HEK293T (cell line): ENCODE measurements at regions not wholly inside any gene's neighbourhood (a gene's known extent, or its start where the extent isn't known, plus 50 kb on each side); places are given as distances from the start of the nearest gene placed in this dataset.
"Not testable (repeated sequence)": the region's sequence is repeated elsewhere in the genome, so short reads cannot be mapped to it uniquely, and the experiment has no call there.

ENCODE experiments used
- CTCF ChIA-PET: fragments of 350-600 bp; formaldehyde crosslinking; extraction: SDS; loops from one replicate; lab custom pipeline; 2021; ENCODE audit warnings: antibody characterized with exemption, inconsistent platforms; lab: Yijun Ruan, JAX
- POLR2A ChIA-PET: fragments of 350-600 bp; formaldehyde crosslinking; extraction: SDS; loops from one replicate; lab custom pipeline; 2020; ENCODE audit warnings: antibody characterized with exemption, inconsistent platforms; lab: Yijun Ruan, JAX
- DNase-seq: peaks from one replicate; pipeline ENCODE4 v3.0.0; 2012; ENCODE audit warnings: mixed read lengths; ENCODE audit errors: extremely low spot score
- ARNT ChIP-seq: fragments of 450-650 bp; IDR thresholded peaks from 2 replicates; pipeline ENCODE4 v1.6.1; 2017; ENCODE audit warnings: mild to moderate bottlenecking
- BHLHE40 ChIP-seq: fragments of 450-650 bp; IDR thresholded peaks from 2 replicates; pipeline ENCODE4 v1.6.1; 2016; ENCODE audit warnings: mild to moderate bottlenecking, moderate library complexity, borderline replicate concordance
- CTBP1 ChIP-seq: fragments of 450-650 bp; IDR thresholded peaks from 2 replicates; pipeline ENCODE4 v1.6.1; 2016; ENCODE audit warnings: borderline replicate concordance
- ELF4 ChIP-seq: fragments of 450-650 bp; IDR thresholded peaks from 2 replicates; pipeline ENCODE4 v1.6.1; 2017; ENCODE audit warnings: antibody characterized with exemption
- FOXA1 ChIP-seq: fragments of 450-650 bp; IDR thresholded peaks from 2 replicates; pipeline ENCODE4 v1.6.1; 2016; ENCODE audit warnings: mild to moderate bottlenecking
- FOXK2 ChIP-seq: fragments of 450-650 bp; IDR thresholded peaks from 2 replicates; pipeline ENCODE4 v1.6.1; 2016; ENCODE audit warnings: mild to moderate bottlenecking
- FOXM1 ChIP-seq: fragments of 450-650 bp; IDR thresholded peaks from 2 replicates; pipeline ENCODE4 v1.6.1; 2017; ENCODE audit warnings: mild to moderate bottlenecking, borderline replicate concordance
- HDGF ChIP-seq: fragments of 450-650 bp; IDR thresholded peaks from 2 replicates; pipeline ENCODE4 v1.6.1; 2017; ENCODE audit warnings: antibody characterized with exemption, borderline replicate concordance
- L3MBTL2 ChIP-seq: fragments of 450-650 bp; conservative IDR thresholded peaks from 2 replicates; pipeline ENCODE4 v1.6.1; 2016; ENCODE audit warnings: mild to moderate bottlenecking
- LEF1 ChIP-seq: fragments of 450-650 bp; IDR thresholded peaks from 2 replicates; pipeline ENCODE4 v1.6.1; 2017; ENCODE audit warnings: mild to moderate bottlenecking, borderline replicate concordance
- NFRKB ChIP-seq: fragments of 450-650 bp; IDR thresholded peaks from 2 replicates; pipeline ENCODE4 v1.6.1; 2016; ENCODE audit warnings: mild to moderate bottlenecking, moderate library complexity
- SP1 ChIP-seq: fragments of 450-650 bp; IDR thresholded peaks from 2 replicates; pipeline ENCODE4 v1.6.1; 2017
- SUZ12 ChIP-seq: fragments of 450-650 bp; IDR thresholded peaks from 2 replicates; pipeline ENCODE4 v1.6.1; 2016; ENCODE audit warnings: mild to moderate bottlenecking
- TARDBP ChIP-seq: fragments of 450-650 bp; IDR thresholded peaks from 2 replicates; pipeline ENCODE4 v1.6.1; 2016
- ZNF384 ChIP-seq: fragments of 450-650 bp; IDR thresholded peaks from 2 replicates; pipeline ENCODE4 v1.6.1; 2016
- TF ChIP-seq, protein P1 (sequence below): fragments of 450-650 bp; IDR thresholded peaks from 2 replicates; pipeline ENCODE4 v1.6.1; 2016

DNA sequence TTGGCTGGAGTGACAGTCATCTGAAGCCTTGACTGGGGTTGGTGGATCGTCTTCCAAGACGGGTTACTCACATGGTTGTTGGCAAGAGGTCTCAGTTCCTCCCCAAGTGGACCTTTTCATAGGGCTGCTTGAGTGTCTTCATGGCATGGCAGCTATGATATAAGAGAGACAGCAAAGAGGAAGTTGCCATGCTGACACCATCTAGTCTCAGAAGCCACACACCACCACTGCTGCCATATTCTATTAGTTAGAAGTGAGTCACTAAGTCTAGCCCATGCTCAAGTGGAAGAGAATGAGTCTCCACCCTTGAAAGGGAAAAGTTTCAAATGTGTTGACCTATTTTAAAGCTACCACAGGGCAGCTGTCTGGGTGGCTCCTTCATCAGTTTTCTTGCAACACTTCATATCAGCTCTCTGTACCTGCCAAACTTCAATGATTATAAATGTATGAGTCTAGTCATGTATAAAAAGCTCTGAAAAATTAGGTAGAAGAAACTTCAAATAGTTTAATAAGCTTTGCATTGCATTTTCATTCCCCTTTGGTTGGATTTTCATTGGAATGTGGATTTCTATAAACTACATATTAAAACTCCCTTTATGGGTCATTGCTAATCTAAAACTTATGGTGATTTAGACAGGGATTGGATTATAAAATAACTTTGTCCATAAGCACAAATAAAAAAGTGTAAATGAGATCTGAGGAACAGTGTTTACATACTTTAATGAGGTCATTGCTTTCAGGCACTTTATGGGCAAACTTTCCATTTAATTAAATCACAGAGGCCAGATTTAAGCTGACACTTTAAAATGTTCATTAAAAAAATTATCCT, 68.0 kb upstream of the ATXN3L start:
- no peak for TF ChIP-seq L3MBTL2
- TF ChIP-seq LEF1: no peak
- no peak for TF ChIP-seq BHLHE40
- TF ChIP-seq FOXM1: no peak
- no peak for TF ChIP-seq FOXK2
- TF ChIP-seq CTBP1: no peak
- TF ChIP-seq HDGF: no peak
- no peak for TF ChIP-seq TARDBP
- TF ChIP-seq FOXA1: no peak
- TF ChIP-seq ELF4: no peak
- no peak for TF ChIP-seq NFRKB
- DNase-seq: no peak
- POLR2A ChIA-PET: no interaction called here

DNA sequence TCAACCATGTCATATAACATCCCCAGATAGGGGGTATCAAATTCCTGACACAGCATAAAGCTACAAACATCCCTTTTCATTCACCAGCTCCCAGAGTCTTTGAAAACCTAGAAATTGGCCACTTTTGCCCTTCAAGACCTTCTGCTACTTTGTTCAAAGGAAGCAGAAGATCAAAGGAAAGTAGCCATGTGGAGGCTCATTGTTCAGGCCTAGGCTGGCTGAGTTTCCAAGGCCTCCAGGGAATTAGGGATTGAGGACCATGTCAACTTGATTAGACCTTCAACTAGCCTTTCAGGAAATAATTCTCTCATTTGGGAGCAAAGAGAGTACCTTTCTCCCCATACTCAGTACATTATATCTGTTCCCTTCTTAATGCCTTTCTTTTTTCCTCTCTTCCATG, 66.8 kb upstream of the ATXN3L start:
- CTCF ChIA-PET: no interaction called here
- DNase-seq: no peak
- TF ChIP-seq ARNT: no peak
- no peak for TF ChIP-seq NFRKB
- TF ChIP-seq, protein P1, sequence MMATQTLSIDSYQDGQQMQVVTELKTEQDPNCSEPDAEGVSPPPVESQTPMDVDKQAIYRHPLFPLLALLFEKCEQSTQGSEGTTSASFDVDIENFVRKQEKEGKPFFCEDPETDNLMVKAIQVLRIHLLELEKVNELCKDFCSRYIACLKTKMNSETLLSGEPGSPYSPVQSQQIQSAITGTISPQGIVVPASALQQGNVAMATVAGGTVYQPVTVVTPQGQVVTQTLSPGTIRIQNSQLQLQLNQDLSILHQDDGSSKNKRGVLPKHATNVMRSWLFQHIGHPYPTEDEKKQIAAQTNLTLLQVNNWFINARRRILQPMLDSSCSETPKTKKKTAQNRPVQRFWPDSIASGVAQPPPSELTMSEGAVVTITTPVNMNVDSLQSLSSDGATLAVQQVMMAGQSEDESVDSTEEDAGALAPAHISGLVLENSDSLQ: no peak
- no peak for TF ChIP-seq L3MBTL2
- no peak for TF ChIP-seq FOXK2
- TF ChIP-seq ZNF384: no peak
- TF ChIP-seq HDGF: no peak
- no peak for TF ChIP-seq BHLHE40
- POLR2A ChIA-PET: no interaction called here

More for the DNA sequence above, 68.0 kb upstream of the ATXN3L start:
- CTCF ChIA-PET: no interaction called here

DNA sequence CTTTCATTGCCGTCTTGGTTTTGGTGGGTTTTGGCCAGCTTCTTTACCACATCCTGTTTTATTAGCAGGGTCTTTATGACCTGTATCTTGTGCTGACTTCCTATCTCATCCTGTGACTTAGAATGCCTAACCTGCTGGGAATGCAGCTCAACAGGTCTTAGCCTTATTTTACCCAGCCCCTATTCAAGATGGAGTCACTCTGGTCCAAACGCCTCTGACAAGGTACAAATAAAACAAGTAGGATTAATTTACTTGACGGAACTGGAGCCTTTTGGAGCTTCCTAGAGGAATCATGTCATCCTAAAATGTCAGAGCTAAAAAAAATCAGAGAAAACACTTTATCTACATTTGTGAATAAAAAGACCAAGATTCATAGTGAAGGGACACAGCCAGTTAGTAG, 66.2 kb upstream of the ATXN3L start:
- TF ChIP-seq ZNF384 (no peak), FOXA1 (no peak), FOXM1 (no peak), TARDBP (no peak), ARNT (no peak), L3MBTL2 (no peak), ELF4 (no peak), HDGF (no peak), NFRKB (no peak), FOXK2 (no peak), SUZ12 (no peak), BHLHE40 (no peak), CTBP1 (no peak), SP1 (no peak), LEF1 (no peak)
- TF ChIP-seq, protein P1: no peak
- ChIA-PET CTCF (no interaction called here), POLR2A (no interaction called here)
- DNase-seq: no peak

GRCh38 chrX:13383907-13384306, 64.1 kb upstream of the ATXN3L start:
- TF ChIP-seq ZNF384 (no peak), LEF1 (no peak), ELF4 (no peak), ARNT (no peak), HDGF (no peak), BHLHE40 (no peak), L3MBTL2 (no peak), SP1 (no peak), FOXM1 (no peak), FOXA1 (no peak), FOXK2 (no peak), NFRKB (no peak), SUZ12 (no peak)
- TF ChIP-seq, protein P1: no peak
- no peak for DNase-seq
- CTCF ChIA-PET: no interaction called here
- POLR2A ChIA-PET: no interaction called here

GRCh38 chrX:13381514-13381913, 61.7 kb upstream of the ATXN3L start:
- POLR2A ChIA-PET: no interaction called here
- CTCF ChIA-PET: no interaction called here
- no peak for DNase-seq
- no peak for TF ChIP-seq ARNT

GRCh38 chrX:13380211-13380610, 60.4 kb upstream of the ATXN3L start:
- TF ChIP-seq, protein P1: no peak
- TF ChIP-seq FOXM1: no peak
- TF ChIP-seq SP1: no peak
- TF ChIP-seq ELF4: no peak
- TF ChIP-seq FOXK2: no peak
- TF ChIP-seq TARDBP: no peak
- TF ChIP-seq ZNF384: no peak
- no peak for TF ChIP-seq CTBP1
- no peak for TF ChIP-seq SUZ12
- TF ChIP-seq HDGF: no peak
- no peak for TF ChIP-seq NFRKB
- TF ChIP-seq L3MBTL2: no peak
- TF ChIP-seq LEF1: no peak
- no peak for TF ChIP-seq BHLHE40
- TF ChIP-seq ARNT: no peak
- DNase-seq: no peak

GRCh38 chrX:13378562-13379518, 59.0 kb upstream of the ATXN3L start:
- DNase-seq, POLR2A ChIA-PET, CTCF ChIA-PET: not testable (repeated sequence)

More at GRCh38 chrX:13380211-13380610, 60.4 kb upstream of the ATXN3L start:
- ChIA-PET POLR2A (no interaction called here), CTCF (no interaction called here)
